Upper lobe of left lung (tissue), 6 donors: ENCODE measurements at regions not wholly inside any gene's neighbourhood (a gene's known extent, or its start where the extent isn't known, plus 50 kb on each side); places are given as distances from the start of the nearest gene placed in this dataset.

Experiments used
- ATAC-seq, 2 donors: fragments of 200-7000 bp; cut with Tn5 transposase; one replicate each; pipeline ENCODE4 v1.9.1; 2022; ENCODE audit warnings: mild to moderate bottlenecking in 2 of 2, moderate library complexity in 2 of 2; ENCODE audit not compliant: low FRiP score in 2 of 2
- DNase-seq, 2 donors: peaks; one replicate each; pipeline ENCODE4 v3.0.0-alpha.2; 2019 to 2020
- H3K27ac ChIP-seq, 4 donors: fragments of 200-600 bp; sonication (generic); one replicate each; pipeline ENCODE4 v1.5.1; 2016 to 2019
- H3K27me3 ChIP-seq, 4 donors: fragments of 200-600 bp; sonication (generic); one replicate each; pipeline ENCODE4 v1.5.1; 2017 to 2019
- H3K36me3 ChIP-seq, 4 donors: fragments of 200-600 bp; sonication (generic); one replicate each; pipeline ENCODE4 v1.5.1; 2016 to 2019
- H3K4me1 ChIP-seq, 4 donors: fragments of 200-600 bp; sonication (generic); one replicate each; pipeline ENCODE4 v1.5.1; 2018 to 2019
- H3K4me3 ChIP-seq, 4 donors: fragments of 200-600 bp; sonication (generic); one replicate each; pipeline ENCODE4 v1.5.1; 2017 to 2019; ENCODE audit warnings: mild to moderate bottlenecking in 2 of 4, moderate library complexity in 1 of 4
- H3K9me3 ChIP-seq, 4 donors: fragments of 200-600 bp; sonication (generic); one replicate each; pipeline ENCODE4 v1.5.1; 2018 to 2019
- CTCF ChIP-seq, 6 experiments: fragments of 450-650 bp in 4 of 6; fragments of 200-600 bp in 2 of 6; sonication (generic) in 2 of 6; IDR thresholded peaks; one replicate each; pipeline ENCODE4 v1.5.1; 2016 to 2019; ENCODE audit warnings: antibody characterized with exemption in 6 of 6
- EP300 ChIP-seq, 4 donors: sonication (generic); formaldehyde crosslinking; IDR thresholded peaks; one replicate each; pipeline ENCODE4 v1.5.1; 2017; ENCODE audit warnings: antibody characterized with exemption in 4 of 4, control low read depth in 2 of 4
- POLR2A ChIP-seq, 4 donors: fragments of 450-650 bp; IDR thresholded peaks; one replicate each; pipeline ENCODE4 v1.5.1; 2016 to 2017; ENCODE audit warnings: antibody characterized with exemption in 4 of 4, mild to moderate bottlenecking in 2 of 4
- POLR2AphosphoS5 ChIP-seq, 2 donors: sonication (generic); formaldehyde crosslinking; IDR thresholded peaks; one replicate each; pipeline ENCODE4 v1.5.1; 2017; ENCODE audit warnings: antibody characterized with exemption in 2 of 2
- WGBS, 2 donors: methylation state at CpG; one replicate each; pipeline ENCODE4 v1.1.5; 2017 to 2018; 5-methylcytosine and 5-hydroxymethylcytosine counted together
- donor health status: DM: no; HTN: no; CAD: no; lungs with moderate emphysema.
- donor health status: DM: no; HTN: yes; CAD: no; lungs with severe emphysema.

GRCh38 chr12:42976122-42976521 lies 386.6 kb upstream of the PRICKLE1 start:
- TF ChIP-seq CTCF (IDR thresholded peaks at IDR 0.05) (no peak), POLR2A (IDR thresholded peaks at IDR 0.05) (no peak), EP300 (IDR thresholded peaks at IDR 0.05) (no peak), POLR2AphosphoS5 (IDR thresholded peaks at IDR 0.05) (no peak)
- Histone ChIP-seq H3K4me3 (no peak overlapping the region), H3K27me3 (no peaks in the 10 kb centered on the region), H3K27ac (no peak overlapping the region), H3K9me3 (peaks cover 0 to 3% (median 0%) of the 10 kb centered on the region in 4 donors), H3K4me1 (no peaks in the 10 kb centered on the region), H3K36me3 (no peaks in the 10 kb centered on the region)
- ATAC-seq (no peak), DNase-seq (no peak)
- 71 to 76% methylated on average over 3 of the region's 3 CpGs for WGBS, 2 donors

GRCh38 chr12:42969355-42969754 lies 379.8 kb upstream of the PRICKLE1 start:
- ATAC-seq, result peak in 1 of 2 donors; percentile 86
- no peak for TF ChIP-seq POLR2A (IDR thresholded peaks at IDR 0.05)
- TF ChIP-seq EP300 (IDR thresholded peaks at IDR 0.05), result no peak
- TF ChIP-seq CTCF (IDR thresholded peaks at IDR 0.05), result no peak
- peak in 1 of 2 donors; percentile 38 for TF ChIP-seq POLR2AphosphoS5 (IDR thresholded peaks at IDR 0.05)
- Histone ChIP-seq H3K27me3 (no peaks in the 10 kb centered on the region), H3K27ac (no peak overlapping the region), H3K4me3 (no peak overlapping the region), H3K9me3 (peaks cover 0 to 3% (median 0%) of the 10 kb centered on the region in 4 donors), H3K36me3 (no peaks in the 10 kb centered on the region), H3K4me1 (peaks cover 0 to 15% (median 5%) of the 10 kb centered on the region in 4 donors)
- no peak for DNase-seq
- WGBS, 2 donors, result 61 to 67% methylated on average over 5 of the region's 5 CpGs

GRCh38 chr12:42968426-42968825 lies 378.9 kb upstream of the PRICKLE1 start:
- ATAC-seq, result no peak
- H3K27me3 ChIP-seq, result no peaks in the 10 kb centered on the region
- TF ChIP-seq EP300 (IDR thresholded peaks at IDR 0.05) (no peak), POLR2AphosphoS5 (IDR thresholded peaks at IDR 0.05) (no peak), POLR2A (IDR thresholded peaks at IDR 0.05) (no peak), CTCF (IDR thresholded peaks at IDR 0.05) (no peak)

GRCh38 chr12:42967850-42968249 lies 378.3 kb upstream of the PRICKLE1 start:
- H3K4me3 ChIP-seq, result no peak overlapping the region
- no peak overlapping the region for H3K27ac ChIP-seq
- H3K9me3 ChIP-seq, result peaks cover 0 to 3% (median 0%) of the 10 kb centered on the region in 4 donors
- ATAC-seq, result no peak
- no peak for DNase-seq
- no peaks in the 10 kb centered on the region for H3K27me3 ChIP-seq
- TF ChIP-seq POLR2AphosphoS5 (IDR thresholded peaks at IDR 0.05) (no peak), EP300 (IDR thresholded peaks at IDR 0.05) (no peak)
- H3K4me1 ChIP-seq, result peaks cover 0 to 15% (median 9%) of the 10 kb centered on the region in 4 donors
- WGBS, 2 donors, result 79 to 84% methylated on average over 3 of the region's 3 CpGs
- no peaks in the 10 kb centered on the region for H3K36me3 ChIP-seq

More at GRCh38 chr12:42968426-42968825, 378.9 kb upstream of the PRICKLE1 start:
- Histone ChIP-seq H3K4me3 (no peak overlapping the region), H3K4me1 (peaks cover 0 to 15% (median 7%) of the 10 kb centered on the region in 4 donors), H3K9me3 (peaks cover 0 to 3% (median 0%) of the 10 kb centered on the region in 4 donors), H3K27ac (peak overlapping the region in 1 of 4 donors; percentile 35), H3K36me3 (no peaks in the 10 kb centered on the region)
- 44 to 64% methylated on average over 1 of the region's 1 CpG for WGBS, 2 donors
- DNase-seq, result no peak

GRCh38 chr12:42963988-42964387 lies 374.4 kb upstream of the PRICKLE1 start:
- no peaks in the 10 kb centered on the region for H3K27me3 ChIP-seq
- H3K36me3 ChIP-seq, result no peaks in the 10 kb centered on the region
- H3K4me1 ChIP-seq, result peaks cover 0 to 10% (median 4%) of the 10 kb centered on the region in 4 donors
- ATAC-seq (no peak), DNase-seq (no peak)
- H3K27ac ChIP-seq, result no peak overlapping the region
- WGBS, 2 donors, result 57% methylated on average over 3 of the region's 3 CpGs
- H3K4me3 ChIP-seq, result no peak overlapping the region
- no peaks in the 10 kb centered on the region for H3K9me3 ChIP-seq
- TF ChIP-seq EP300 (IDR thresholded peaks at IDR 0.05), result no peak
- TF ChIP-seq POLR2AphosphoS5 (IDR thresholded peaks at IDR 0.05), result no peak
- no peak for TF ChIP-seq POLR2A (IDR thresholded peaks at IDR 0.05)
- no peak for TF ChIP-seq CTCF (IDR thresholded peaks at IDR 0.05)
